Caco-2 (cell line): ENCODE measurements at regions not wholly inside any gene's neighbourhood (a gene's known extent, or its start where the extent isn't known, plus 50 kb on each side); places are given as distances from the start of the nearest gene placed in this dataset.

Experiments
- BruUV-seq: library from RNA; stranded (reverse); fragments of 400-500 nt; replicated peaks from 2 replicates; lab custom pipeline; 2021; lab: Mats Ljungman, UMichigan
- CTCF ChIA-PET: fragments of 300-600 bp; sonication (Branson Sonifier 250); formaldehyde crosslinking; loops from one replicate; lab custom pipeline; 2022; ENCODE audit warnings: antibody characterized with exemption; lab: Charles Lee
- POLR2A ChIA-PET: fragments of 300-600 bp; sonication (Branson Sonifier 250); formaldehyde crosslinking; loops from one replicate; lab custom pipeline; 2022; ENCODE audit warnings: antibody characterized with exemption; lab: Charles Lee
- DNase-seq, 2 experiments: peaks; one replicate each; pipeline versions ENCODE4 v3.0.0 to v3.0.0-alpha.2; 2020 to 2022
- H3K27me3 ChIP-seq: replicated peaks from 2 replicates; pipeline ENCODE4 v1.6.0; 2011; ENCODE audit warnings: low read length; ENCODE audit not compliant: control insufficient read depth, insufficient read depth
- H3K36me3 ChIP-seq: 2 replicates; pipeline ENCODE4 v1.5.1; 2011; ENCODE audit warnings: low read length; ENCODE audit not compliant: control insufficient read depth, insufficient read depth
- H3K4me1 ChIP-seq: fragments of 250-450 bp; sonication (Bioruptor Pico); 2 replicates; pipeline ENCODE4 v1.5.1; 2020; ENCODE audit warnings: mild to moderate bottlenecking
- H3K4me3 ChIP-seq: 2 replicates; pipeline ENCODE4 v1.5.1; 2011; ENCODE audit warnings: low read depth, mild to moderate bottlenecking, control low read depth, low read length
- H3K9me3 ChIP-seq: fragments of 250-450 bp; sonication (Bioruptor Pico); 2 replicates; pipeline ENCODE4 v1.5.1; 2020; ENCODE audit warnings: mild to moderate bottlenecking, moderate library complexity
- H3K27ac Mint-ChIP-seq: one replicate; pipeline ENCODE4 v1.8.0; 2022; ENCODE audit warnings: mixed read lengths; ENCODE audit not compliant: unreplicated experiment
- H3K27me3 Mint-ChIP-seq: one replicate; pipeline ENCODE4 v1.8.0; 2022; ENCODE audit warnings: mixed read lengths; ENCODE audit not compliant: insufficient read depth, unreplicated experiment
- H3K36me3 Mint-ChIP-seq: one replicate; pipeline ENCODE4 v1.8.0; 2022; ENCODE audit warnings: mild to moderate bottlenecking, mixed read lengths; ENCODE audit not compliant: insufficient read depth, unreplicated experiment
- H3K4me1 Mint-ChIP-seq: one replicate; pipeline ENCODE4 v1.8.0; 2022; ENCODE audit warnings: low read depth, mixed read lengths; ENCODE audit not compliant: unreplicated experiment
- H3K4me3 Mint-ChIP-seq: one replicate; pipeline ENCODE4 v1.8.0; 2022; ENCODE audit warnings: mild to moderate bottlenecking, moderate library complexity, mixed read lengths; ENCODE audit not compliant: unreplicated experiment
- H3K9me3 Mint-ChIP-seq: one replicate; pipeline ENCODE4 v1.8.0; 2022; ENCODE audit warnings: mixed read lengths; ENCODE audit not compliant: unreplicated experiment
- CTCF ChIP-seq, 2 experiments: fragments of 200-600 bp in 1 of 2; IDR thresholded peaks; 1 replicate in 1 of 2; 2 replicates in 1 of 2; pipeline versions ENCODE4 v1.5.1 to v1.8.0; 2011 to 2022; ENCODE audit warnings: antibody characterized with exemption in 1 of 2, control low read depth in 1 of 2, inconsistent platforms in 1 of 2, low read depth in 1 of 2, low read length in 1 of 2, mild to moderate bottlenecking in 1 of 2, moderate library complexity in 1 of 2; ENCODE audit not compliant: insufficient read depth in 1 of 2, severe bottlenecking in 1 of 2, unreplicated experiment in 1 of 2
- intact Hi-C: fragments of 100-400 bp; cut with micrococcal nuclease; formaldehyde crosslinking; loops from one replicate; pipeline ENCODE4 v1.10.0; 2022; ENCODE audit not compliant: unreplicated experiment

- CTCF ChIA-PET, result no interaction called here
- H3K4me1 ChIP-seq, result no peaks in the 10 kb centered on the region
- Mint-ChIP-seq H3K4me1 (no peaks in the 10 kb centered on the region), H3K4me3 (no peak overlapping the region), H3K27ac (no peak overlapping the region), H3K36me3 (no peaks in the 10 kb centered on the region), H3K27me3 (peaks cover 5% of the 10 kb centered on the region), H3K9me3 (no peaks in the 10 kb centered on the region)
- no TSS peak for BruUV-seq
- no peak for DNase-seq
- no peak overlapping the region for H3K4me3 ChIP-seq
- no peaks in the 10 kb centered on the region for H3K9me3 ChIP-seq
- POLR2A ChIA-PET, result no interaction called here
- TF ChIP-seq CTCF (IDR thresholded peaks at IDR 0.05; ENCODE audit: insufficient read depth in 1 of 2, low read depth in 1 of 2, low read length in 1 of 2, severe bottlenecking in 1 of 2, unreplicated experiment in 1 of 2), result no peak
- no peaks in the 10 kb centered on the region for H3K27me3 ChIP-seq
- intact Hi-C loops, result no loop called here
- no peaks in the 10 kb centered on the region for H3K36me3 ChIP-seq
Measured at GRCh38 chr22:26732284-26732683, 74.9 kb downstream of the MIAT start.

GRCh38 chr22:26734339-26735018, 77.1 kb downstream of the MIAT start:
- H3K4me1 ChIP-seq, result no peaks in the 10 kb centered on the region
- H3K27ac Mint-ChIP-seq, result no peak overlapping the region
- H3K4me3 Mint-ChIP-seq, result no peak overlapping the region
- no peaks in the 10 kb centered on the region for H3K36me3 ChIP-seq
- H3K4me1 Mint-ChIP-seq, result no peaks in the 10 kb centered on the region
- intact Hi-C loops, result no loop called here
- no peaks in the 10 kb centered on the region for H3K9me3 Mint-ChIP-seq
- no TSS peak for BruUV-seq
- no peaks in the 10 kb centered on the region for H3K27me3 ChIP-seq
- POLR2A ChIA-PET, result no interaction called here
- no peak for TF ChIP-seq CTCF (IDR thresholded peaks at IDR 0.05; ENCODE audit: insufficient read depth in 1 of 2, low read depth in 1 of 2, low read length in 1 of 2, severe bottlenecking in 1 of 2, unreplicated experiment in 1 of 2)
- DNase-seq, result no peak
- H3K4me3 ChIP-seq, result no peak overlapping the region
- peaks cover 2% of the 10 kb centered on the region for H3K27me3 Mint-ChIP-seq
- CTCF ChIA-PET, result interaction anchor here (1.0 kb wide), 1 partner anchor 56 kb away, joined by 4 read pairs; no protein-coding TSS in a partner anchor
- no peaks in the 10 kb centered on the region for H3K36me3 Mint-ChIP-seq
- no peaks in the 10 kb centered on the region for H3K9me3 ChIP-seq

- Mint-ChIP-seq H3K36me3 (no peaks in the 10 kb centered on the region), H3K4me1 (no peaks in the 10 kb centered on the region), H3K27ac (no peak overlapping the region), H3K27me3 (peaks cover 2% of the 10 kb centered on the region), H3K4me3 (no peak overlapping the region), H3K9me3 (no peaks in the 10 kb centered on the region)
- ChIA-PET POLR2A (no interaction called here), CTCF (interaction anchor here (1.0 kb wide), 1 partner anchor 56 kb away, joined by 4 read pairs; no protein-coding TSS in a partner anchor)
- Histone ChIP-seq H3K9me3 (no peaks in the 10 kb centered on the region), H3K4me1 (no peaks in the 10 kb centered on the region), H3K27me3 (no peaks in the 10 kb centered on the region), H3K36me3 (no peaks in the 10 kb centered on the region), H3K4me3 (no peak overlapping the region)
- TF ChIP-seq CTCF (IDR thresholded peaks at IDR 0.05; ENCODE audit: insufficient read depth in 1 of 2, low read depth in 1 of 2, low read length in 1 of 2, severe bottlenecking in 1 of 2, unreplicated experiment in 1 of 2), result no peak
- intact Hi-C loops, result no loop called here
- no peak for DNase-seq
- no TSS peak for BruUV-seq
Measured at GRCh38 chr22:26735019-26735409, 77.6 kb downstream of the MIAT start.
